ENCODE measurements at regions not wholly inside any gene's neighbourhood (a gene's known extent, or its start where the extent isn't known, plus 50 kb on each side); places are given as distances from the start of the nearest gene placed in this dataset.

DNA sequence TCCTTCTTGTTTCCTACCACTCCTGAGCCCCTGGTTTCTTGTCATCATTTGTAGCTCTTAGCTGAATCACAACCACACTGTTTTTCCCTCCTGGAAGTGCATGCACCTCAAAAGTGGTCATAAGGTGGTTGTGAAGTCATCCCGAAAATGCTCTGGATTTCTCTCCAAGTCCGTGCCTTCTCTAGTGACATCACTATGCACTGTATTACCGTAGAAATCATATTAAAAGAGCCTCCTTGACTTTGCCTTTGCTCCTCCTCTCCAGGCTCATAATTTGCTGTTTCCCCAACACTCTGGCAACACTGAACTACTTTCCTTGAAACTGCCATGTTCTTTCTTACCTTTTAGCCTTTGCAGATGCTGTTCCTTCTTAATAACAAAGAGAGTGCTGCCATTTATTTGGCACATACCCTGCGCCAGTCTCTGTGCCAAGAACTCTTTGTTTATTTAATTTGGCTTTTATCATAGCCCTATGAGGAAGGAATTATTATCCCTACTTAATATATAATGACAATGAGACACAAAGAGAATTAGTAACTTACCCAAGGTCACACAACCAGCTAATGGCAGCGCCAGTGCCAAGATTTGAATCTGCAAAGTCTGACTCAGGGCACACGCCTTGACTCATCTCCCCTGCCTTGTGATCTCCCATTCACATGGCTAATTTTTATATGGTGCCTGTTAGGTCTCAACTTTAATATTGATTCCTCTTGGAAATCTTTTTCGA, 115.4 kb downstream of the KIF4B start:
- Histone ChIP-seq H3K79me2 (ENCODE audit: insufficient read depth, low read length) (no peaks in the 10 kb centered on the region), H3K36me3 (ENCODE audit: low read length) (no peaks in the 10 kb centered on the region), H3K9me2 (replicated peaks; ENCODE audit: insufficient read depth, low read length) (no peaks in the 10 kb centered on the region), H3K27me3 (ENCODE audit: low read length) (no peaks in the 10 kb centered on the region), H3F3A (ENCODE audit: insufficient read depth) (no peaks in the 10 kb centered on the region), H3K9ac (ENCODE audit: low read length) (no peak overlapping the region), H3K4me2 (ENCODE audit: low read depth, low read length, poor library complexity, severe bottlenecking) (no peak overlapping the region), H4K20me1 (ENCODE audit: low read depth, low read length) (no peaks in the 10 kb centered on the region), H3K27ac (ENCODE audit: low read depth, low read length) (no peak overlapping the region), H3K9me3 (ENCODE audit: insufficient read depth, low read length) (no peaks in the 10 kb centered on the region), H3K4me3 (ENCODE audit: insufficient read depth, low read length, poor library complexity, severe bottlenecking) (no peak overlapping the region), H2AFZ (ENCODE audit: low read depth, low read length, severe bottlenecking) (no peak overlapping the region)
- TF ChIP-seq, protein P1, sequence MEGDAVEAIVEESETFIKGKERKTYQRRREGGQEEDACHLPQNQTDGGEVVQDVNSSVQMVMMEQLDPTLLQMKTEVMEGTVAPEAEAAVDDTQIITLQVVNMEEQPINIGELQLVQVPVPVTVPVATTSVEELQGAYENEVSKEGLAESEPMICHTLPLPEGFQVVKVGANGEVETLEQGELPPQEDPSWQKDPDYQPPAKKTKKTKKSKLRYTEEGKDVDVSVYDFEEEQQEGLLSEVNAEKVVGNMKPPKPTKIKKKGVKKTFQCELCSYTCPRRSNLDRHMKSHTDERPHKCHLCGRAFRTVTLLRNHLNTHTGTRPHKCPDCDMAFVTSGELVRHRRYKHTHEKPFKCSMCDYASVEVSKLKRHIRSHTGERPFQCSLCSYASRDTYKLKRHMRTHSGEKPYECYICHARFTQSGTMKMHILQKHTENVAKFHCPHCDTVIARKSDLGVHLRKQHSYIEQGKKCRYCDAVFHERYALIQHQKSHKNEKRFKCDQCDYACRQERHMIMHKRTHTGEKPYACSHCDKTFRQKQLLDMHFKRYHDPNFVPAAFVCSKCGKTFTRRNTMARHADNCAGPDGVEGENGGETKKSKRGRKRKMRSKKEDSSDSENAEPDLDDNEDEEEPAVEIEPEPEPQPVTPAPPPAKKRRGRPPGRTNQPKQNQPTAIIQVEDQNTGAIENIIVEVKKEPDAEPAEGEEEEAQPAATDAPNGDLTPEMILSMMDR (IDR thresholded peaks at IDR 0.05; ENCODE audit: insufficient read depth, low read length, poor library complexity, severe bottlenecking): no peak
- TF ChIP-seq EZH2phosphoT487 (conservative IDR thresholded peaks at IDR 0.05; ENCODE audit: low read length): no peak

DNA sequence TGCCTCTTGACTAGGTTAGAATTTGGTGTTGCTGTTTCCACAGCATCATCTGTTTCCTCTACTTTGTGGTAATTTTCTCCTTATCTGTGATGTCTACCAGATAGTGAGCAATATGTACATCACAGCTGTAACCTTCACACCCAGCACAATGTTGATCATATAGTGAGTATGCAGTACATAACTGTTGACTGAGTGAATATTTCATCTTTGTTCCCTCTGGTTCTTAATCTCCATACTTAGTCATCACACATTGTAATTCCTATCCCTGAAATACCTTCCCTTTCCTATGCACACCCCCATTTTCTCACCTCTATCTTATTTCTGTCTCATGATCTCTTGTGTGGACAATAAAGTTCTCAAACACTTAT, 115.9 kb downstream of the KIF4B start:
- Histone ChIP-seq H3K4me2 (ENCODE audit: low read depth, low read length, poor library complexity, severe bottlenecking) (no peak overlapping the region), H3K9ac (ENCODE audit: low read length) (no peak overlapping the region), H3K36me3 (ENCODE audit: low read length) (no peaks in the 10 kb centered on the region)

DNA sequence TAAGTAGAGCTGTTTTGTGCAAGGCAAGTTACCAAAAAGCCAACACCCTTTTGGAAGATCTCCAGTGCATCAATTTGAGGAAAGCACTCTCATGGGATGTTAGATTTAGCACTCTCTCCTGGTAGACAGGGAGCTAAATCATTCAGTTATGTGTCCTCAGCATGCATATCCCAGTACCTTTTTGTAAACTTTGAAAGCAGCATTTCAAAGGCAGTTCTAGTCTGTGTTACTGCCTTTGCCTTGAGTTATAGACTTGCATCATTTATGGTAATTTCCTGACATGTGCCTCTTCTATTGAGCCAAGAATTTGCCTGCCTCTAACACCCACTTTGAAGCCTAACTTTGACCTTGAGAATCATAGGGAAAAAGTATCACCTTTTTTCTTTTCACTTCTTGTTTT, 120.6 kb downstream of the KIF4B start:
- Histone ChIP-seq H3K4me2 (ENCODE audit: low read depth, low read length, poor library complexity, severe bottlenecking) (no peak overlapping the region), H3K79me2 (ENCODE audit: insufficient read depth, low read length) (no peaks in the 10 kb centered on the region), H3K4me3 (ENCODE audit: insufficient read depth, low read length, poor library complexity, severe bottlenecking) (no peak overlapping the region), H2AFZ (ENCODE audit: low read depth, low read length, severe bottlenecking) (no peak overlapping the region), H3K9ac (ENCODE audit: low read length) (no peak overlapping the region), H3K9me3 (ENCODE audit: insufficient read depth, low read length) (no peaks in the 10 kb centered on the region), H3K27ac (ENCODE audit: low read depth, low read length) (no peak overlapping the region), H3K36me3 (ENCODE audit: low read length) (no peaks in the 10 kb centered on the region), H3K27me3 (ENCODE audit: low read length) (no peaks in the 10 kb centered on the region), H3F3A (ENCODE audit: insufficient read depth) (no peaks in the 10 kb centered on the region), H3K9me2 (replicated peaks; ENCODE audit: insufficient read depth, low read length) (no peaks in the 10 kb centered on the region), H4K20me1 (ENCODE audit: low read depth, low read length) (no peaks in the 10 kb centered on the region)
- no peak for TF ChIP-seq EZH2phosphoT487 (conservative IDR thresholded peaks at IDR 0.05; ENCODE audit: low read length)
- TF ChIP-seq, protein P1 (IDR thresholded peaks at IDR 0.05; ENCODE audit: insufficient read depth, low read length, poor library complexity, severe bottlenecking): no peak

More for the DNA sequence above, 115.9 kb downstream of the KIF4B start:
- no peaks in the 10 kb centered on the region for H3K9me3 ChIP-seq (ENCODE audit: insufficient read depth, low read length)
- H3K27me3 ChIP-seq (ENCODE audit: low read length): no peaks in the 10 kb centered on the region
- H3K27ac ChIP-seq (ENCODE audit: low read depth, low read length): no peak overlapping the region
- H3K4me3 ChIP-seq (ENCODE audit: insufficient read depth, low read length, poor library complexity, severe bottlenecking): no peak overlapping the region
- no peaks in the 10 kb centered on the region for H3F3A ChIP-seq (ENCODE audit: insufficient read depth)
- H4K20me1 ChIP-seq (ENCODE audit: low read depth, low read length): no peaks in the 10 kb centered on the region
- H2AFZ ChIP-seq (ENCODE audit: low read depth, low read length, severe bottlenecking): no peak overlapping the region
- no peaks in the 10 kb centered on the region for H3K79me2 ChIP-seq (ENCODE audit: insufficient read depth, low read length)
- no peaks in the 10 kb centered on the region for H3K9me2 ChIP-seq (replicated peaks; ENCODE audit: insufficient read depth, low read length)
- TF ChIP-seq, protein P1 (IDR thresholded peaks at IDR 0.05; ENCODE audit: insufficient read depth, low read length, poor library complexity, severe bottlenecking): no peak
- TF ChIP-seq EZH2phosphoT487 (conservative IDR thresholded peaks at IDR 0.05; ENCODE audit: low read length): no peak
